GM19035 (cell line): ENCODE measurements at regions not wholly inside any gene's neighbourhood (a gene's known extent, or its start where the extent isn't known, plus 50 kb on each side); places are given as distances from the start of the nearest gene placed in this dataset.

ENCODE experiments used
- ATAC-seq: cut with Tn5 transposase; IDR thresholded peaks from one replicate; pipeline ENCODE4 v1.9.1; 2021; ENCODE audit not compliant: unreplicated experiment

DNA sequence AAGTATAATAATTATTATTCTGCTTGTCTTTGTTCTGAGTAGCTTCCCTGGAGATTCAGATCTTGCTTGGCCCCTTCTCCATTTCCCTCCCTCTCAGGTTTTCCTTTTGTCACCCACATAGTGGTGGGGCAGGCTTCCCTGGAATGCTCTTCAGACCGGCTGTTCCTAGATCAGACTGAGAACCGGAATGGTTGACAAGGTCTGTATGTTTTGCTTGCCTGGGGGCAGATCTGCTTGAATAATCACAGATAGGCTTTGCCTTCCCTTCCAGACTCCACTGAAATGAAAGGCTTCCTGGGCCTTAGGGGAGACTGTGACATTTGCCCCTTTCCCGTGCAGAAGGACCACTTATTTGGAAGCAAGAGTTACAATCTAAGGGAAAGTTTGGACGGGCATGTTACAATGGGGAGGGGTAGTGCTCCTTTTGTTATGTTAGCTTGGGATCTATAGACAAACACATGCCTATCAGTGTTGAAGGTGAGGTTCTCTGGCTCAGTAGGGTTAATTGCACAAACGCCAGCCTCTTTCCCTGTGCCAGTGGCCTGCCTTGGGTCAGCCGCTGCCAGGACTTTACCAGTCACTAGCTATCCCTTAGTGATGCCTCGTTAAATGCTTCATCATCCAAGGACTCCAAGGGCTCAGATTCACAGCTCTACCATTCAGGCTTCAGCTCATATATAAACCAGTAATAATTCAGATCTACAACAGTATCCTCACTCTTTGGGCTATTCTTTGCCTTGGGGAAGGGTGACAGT, 178.6 kb downstream of the SNAPC1 start:
- no peak for ATAC-seq

- ATAC-seq = no peak
Observed at GRCh38 chr14:61941421-61942150, 179.4 kb downstream of the SNAPC1 start.

DNA sequence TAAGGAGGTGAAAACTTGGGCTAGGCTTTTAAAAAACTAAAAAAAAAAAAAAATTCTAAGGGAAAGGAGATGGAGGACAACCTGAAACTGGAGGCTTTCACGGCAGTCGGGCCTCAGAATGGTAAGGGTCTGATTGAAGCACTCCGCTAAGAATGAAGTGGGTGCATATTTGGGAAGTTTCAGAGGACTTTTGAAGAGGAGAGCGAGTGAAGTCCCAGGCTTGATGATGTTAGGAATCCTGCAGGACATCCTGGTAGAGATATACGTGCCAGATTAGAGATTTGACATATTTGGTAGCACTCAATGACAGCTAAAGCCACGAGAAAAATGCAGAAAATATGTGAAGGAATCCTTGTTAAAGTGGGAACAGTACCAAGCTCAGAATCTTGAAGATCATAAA, 186.2 kb downstream of the SNAPC1 start:
- ATAC-seq = no peak

DNA sequence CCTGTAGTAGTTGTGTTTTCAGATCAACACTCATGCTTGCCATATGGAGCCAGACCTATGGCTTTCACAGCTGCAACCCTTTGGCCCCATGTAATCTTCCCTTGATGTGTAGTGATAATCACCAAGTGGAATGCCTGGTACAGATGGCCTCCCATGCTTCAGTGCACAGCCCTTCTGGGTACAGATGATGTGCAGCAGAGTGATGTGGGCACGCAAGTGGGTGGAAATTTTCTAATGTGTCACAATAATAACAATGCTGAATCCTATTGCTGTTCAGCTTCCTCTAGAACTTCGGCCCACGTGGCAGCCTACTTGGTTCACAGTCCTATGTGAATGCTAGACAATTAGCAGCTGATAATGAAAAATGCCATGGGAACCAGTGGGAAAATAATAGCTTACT, 188.1 kb downstream of the SNAPC1 start:
- no peak for ATAC-seq

- no peak for ATAC-seq
Observed at GRCh38 chr14:61953602-61954001, 191.4 kb downstream of the SNAPC1 start.

DNA sequence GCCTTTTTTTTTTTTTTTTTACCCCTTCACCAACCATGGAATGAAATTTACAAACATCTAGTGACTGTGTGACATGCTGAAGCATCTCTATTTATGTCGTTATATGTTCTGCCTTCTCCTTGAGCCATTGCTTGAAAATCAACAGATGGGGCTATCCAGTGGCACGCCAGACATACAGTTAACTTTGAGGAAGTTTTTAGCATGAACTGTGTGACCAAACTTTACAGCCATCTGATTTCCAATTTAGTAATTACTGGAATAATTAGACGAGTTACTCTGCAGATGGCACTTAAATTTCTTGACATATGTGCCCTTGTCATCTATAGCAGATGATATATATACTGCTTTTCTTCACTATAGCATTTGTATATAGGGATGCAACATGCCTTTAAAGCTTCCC, 192.1 kb downstream of the SNAPC1 start:
- no peak for ATAC-seq

DNA sequence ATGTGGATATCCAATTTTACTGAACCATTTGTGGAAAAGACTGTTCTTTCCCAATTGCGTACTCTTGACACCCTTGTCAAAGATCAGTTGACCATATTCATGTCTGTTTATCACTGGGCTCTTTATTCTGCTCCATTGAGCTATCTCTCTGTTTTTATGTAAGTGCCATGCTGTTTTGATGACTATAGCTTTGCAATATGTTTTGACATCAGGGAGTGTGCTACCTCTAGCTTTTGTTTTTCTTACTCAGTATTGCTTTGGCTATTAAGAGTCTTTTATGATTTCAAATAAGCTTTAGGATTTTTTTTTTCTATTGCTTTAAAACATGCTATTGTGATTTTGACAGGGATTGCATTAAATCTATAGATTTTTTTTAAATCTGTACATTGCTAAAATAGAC, 194.3 kb downstream of the SNAPC1 start:
- ATAC-seq = no peak

DNA sequence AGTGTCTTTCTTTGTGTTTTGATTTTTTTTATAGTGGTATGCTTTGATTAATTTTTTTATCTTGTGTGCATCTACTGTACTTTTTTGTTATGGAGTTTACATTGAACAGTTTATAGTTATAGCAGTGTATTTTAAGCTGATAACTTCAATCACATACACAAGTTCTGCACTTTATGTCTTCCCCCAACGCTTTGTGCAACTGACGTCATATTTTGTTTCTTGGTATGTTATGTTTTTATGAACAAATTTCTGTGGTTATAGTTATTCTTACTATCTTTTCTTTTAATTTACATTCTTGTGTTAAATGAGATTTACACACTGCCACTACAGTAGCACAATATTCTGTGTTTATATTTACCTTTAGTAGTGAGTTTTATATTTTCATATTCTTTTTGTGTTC, 197.1 kb downstream of the SNAPC1 start:
- no peak for ATAC-seq

- ATAC-seq = no peak
Observed at GRCh38 chr14:61961369-61961768, 199.1 kb downstream of the SNAPC1 start.

DNA sequence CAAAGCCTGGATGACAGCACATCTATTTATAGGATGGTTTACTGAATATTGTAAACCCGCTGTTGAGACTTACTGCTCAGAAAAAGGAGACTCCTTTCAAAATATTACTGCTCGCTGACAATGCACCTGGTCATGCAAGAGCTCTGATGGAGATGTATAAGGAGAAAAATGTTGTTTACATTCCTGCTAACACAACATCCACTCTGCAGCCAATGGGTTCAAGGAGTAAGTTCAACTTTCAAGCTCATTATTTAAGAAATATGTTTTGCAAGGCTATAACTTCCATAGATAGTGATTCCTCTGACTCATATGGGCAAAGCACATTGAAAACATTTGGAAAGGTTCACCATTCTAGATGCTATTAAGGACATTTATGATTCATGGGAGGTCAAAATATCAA, 201.7 kb downstream of the SNAPC1 start:
- ATAC-seq = no peak

GRCh38 chr14:61965030-61965745, 203.0 kb downstream of the SNAPC1 start:
- ATAC-seq = no peak

- ATAC-seq = no peak
Observed at GRCh38 chr14:61968207-61968606, 206.0 kb downstream of the SNAPC1 start.

DNA sequence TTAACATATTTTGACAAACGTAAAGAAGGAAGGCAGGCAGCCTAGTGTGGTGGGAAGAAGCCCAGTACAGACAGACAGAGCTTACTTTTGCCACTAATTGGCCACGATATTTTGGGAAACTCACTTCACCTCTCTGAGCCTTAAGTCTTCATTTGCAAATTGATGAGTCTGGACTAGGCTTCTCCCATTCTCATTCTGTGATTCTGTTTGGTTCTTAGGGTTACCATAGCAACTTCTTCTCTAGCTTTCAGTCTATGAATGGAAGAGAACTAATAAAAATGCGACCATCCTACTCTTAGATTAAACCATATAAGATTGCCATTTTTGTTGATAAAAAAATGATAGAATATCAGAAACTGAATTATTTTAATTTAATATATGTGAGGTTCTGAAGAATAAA, 210.5 kb downstream of the SNAPC1 start:
- no peak for ATAC-seq

- ATAC-seq = no peak
Observed at GRCh38 chr14:61973981-61974380, 211.8 kb downstream of the SNAPC1 start.

DNA sequence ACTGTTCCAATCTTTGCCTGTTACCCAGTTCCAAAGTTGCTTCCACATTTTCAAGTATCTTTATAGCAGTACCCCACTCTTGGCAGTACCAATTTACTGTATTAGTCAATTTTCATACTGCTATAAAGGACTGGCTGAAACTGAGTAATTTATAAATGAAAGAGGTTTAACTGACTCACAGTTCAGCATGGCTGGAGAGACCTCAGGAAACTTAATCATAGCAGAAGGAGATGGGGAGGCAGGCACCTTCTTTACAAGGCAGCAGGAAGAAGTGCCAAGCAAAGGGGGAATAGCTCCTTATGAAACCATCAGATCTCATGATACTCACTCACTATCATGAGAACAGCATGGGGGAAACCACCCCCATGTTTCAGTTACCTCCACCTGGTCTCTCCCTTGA, 215.0 kb downstream of the SNAPC1 start:
- no peak for ATAC-seq

- ATAC-seq = no peak
Observed at GRCh38 chr14:61988240-61988639, 226.0 kb downstream of the SNAPC1 start.

- ATAC-seq = no peak
Observed at GRCh38 chr14:61992139-61992538, 229.9 kb downstream of the SNAPC1 start.

DNA sequence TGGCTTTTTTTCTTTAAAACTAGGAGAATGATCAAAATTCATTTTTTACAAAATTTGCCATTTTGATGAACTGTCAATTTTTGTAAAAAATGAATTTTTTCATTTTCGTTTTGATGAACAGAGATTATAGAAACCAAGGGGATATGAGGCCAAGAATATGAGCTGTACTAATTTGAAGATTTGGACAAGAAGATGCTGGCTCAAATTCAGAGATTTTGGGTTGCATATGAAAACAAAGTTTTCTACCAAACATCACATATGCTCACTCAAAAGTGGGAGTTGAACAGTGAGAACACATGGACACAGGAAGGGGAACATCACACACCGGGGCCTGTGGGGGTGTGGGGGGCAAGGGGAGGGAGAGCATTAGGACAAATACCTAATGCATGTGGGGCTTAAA, 230.7 kb downstream of the SNAPC1 start:
- no peak for ATAC-seq

DNA sequence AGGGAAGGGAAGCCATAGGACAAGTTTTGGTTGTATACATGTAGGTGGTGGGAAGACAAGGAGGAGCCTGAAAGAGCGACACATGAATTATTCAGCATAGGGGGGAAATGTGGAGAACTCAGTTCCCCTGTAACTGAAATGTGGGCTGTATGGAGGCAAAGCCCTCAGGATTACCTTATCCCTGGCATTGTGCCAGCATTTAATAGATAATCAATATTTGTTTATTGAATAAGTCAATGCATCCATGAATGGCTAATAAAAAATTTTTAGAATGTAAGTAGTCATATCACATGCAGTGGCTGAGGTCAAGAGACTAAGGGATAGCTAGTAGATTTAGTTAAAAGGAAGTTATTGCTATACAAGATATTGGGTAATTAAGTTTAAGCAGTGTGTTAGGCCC, 232.4 kb downstream of the SNAPC1 start:
- no peak for ATAC-seq

DNA sequence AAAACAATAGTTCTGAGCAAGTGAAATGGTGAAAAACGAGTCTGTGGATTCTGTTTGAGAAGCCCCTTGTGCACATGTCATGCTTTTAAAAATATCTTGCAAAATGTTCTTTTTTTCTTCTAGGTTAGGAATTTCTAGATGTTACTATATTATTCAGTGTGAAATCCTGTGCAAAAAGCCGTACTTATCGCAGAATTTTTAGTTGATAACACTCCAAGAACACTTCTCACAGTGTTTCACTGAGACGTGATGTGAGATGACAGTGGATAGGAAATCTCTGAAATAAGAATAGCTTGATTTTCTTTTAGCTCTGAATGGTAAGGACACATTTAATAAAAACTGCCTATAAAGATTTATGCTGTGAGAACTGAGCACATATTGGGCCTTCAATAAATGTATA, 234.5 kb downstream of the SNAPC1 start:
- no peak for ATAC-seq

DNA sequence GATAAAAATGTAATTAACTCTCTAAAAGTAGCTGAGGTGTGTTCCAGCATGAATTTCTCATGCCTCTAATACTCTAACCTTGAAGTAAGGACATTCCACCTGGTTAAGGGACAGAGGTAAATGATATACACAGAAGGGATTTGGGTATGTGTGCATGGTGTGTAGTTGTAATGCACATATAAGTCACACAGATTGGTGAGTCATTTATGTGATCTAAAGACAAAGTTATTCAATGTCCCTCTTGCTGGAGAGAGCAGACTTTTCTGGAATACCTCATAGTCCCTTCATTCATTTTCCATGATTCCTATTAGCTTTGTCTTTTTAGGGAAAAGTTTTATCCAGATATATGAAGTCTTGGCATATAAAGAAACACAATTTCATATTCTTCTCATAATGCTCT, 234.9 kb downstream of the SNAPC1 start:
- ATAC-seq = no peak

- no peak for ATAC-seq
Observed at GRCh38 chr14:62001963-62002362, 239.7 kb downstream of the SNAPC1 start.
